ENCODE measurements at regions not wholly inside any gene's neighbourhood (a gene's known extent, or its start where the extent isn't known, plus 50 kb on each side); places are given as distances from the start of the nearest gene placed in this dataset.

GRCh38 chr1:103901072-103901471 is 151.4 kb downstream of the AMY1C start:
- no peak for TF ChIP-seq CTCF (IDR thresholded peaks at IDR 0.05)
- TF ChIP-seq POLR2A (IDR thresholded peaks at IDR 0.05), result no peak
